Neural crest cell (in vitro differentiated cells): ENCODE measurements at regions not wholly inside any gene's neighbourhood (a gene's known extent, or its start where the extent isn't known, plus 50 kb on each side); places are given as distances from the start of the nearest gene placed in this dataset.

Experiments
- DNase-seq: peaks from one replicate; pipeline ENCODE4 v3.0.0; 2021; ENCODE audit warnings: low read depth, mixed read lengths, low spot score
- H3K27ac Mint-ChIP-seq: one replicate; pipeline ENCODE4 v1.8.0; 2021; ENCODE audit warnings: mild to moderate bottlenecking, mixed read lengths; ENCODE audit not compliant: unreplicated experiment
- H3K27me3 Mint-ChIP-seq: 2 replicates; pipeline ENCODE4 v1.8.0; 2021; ENCODE audit warnings: low read depth, mild to moderate bottlenecking, mixed read lengths
- H3K36me3 Mint-ChIP-seq: 2 replicates; pipeline ENCODE4 v1.8.0; 2021; ENCODE audit warnings: low read depth, mild to moderate bottlenecking, mixed read lengths
- H3K4me1 Mint-ChIP-seq: 2 replicates; pipeline ENCODE4 v1.8.0; 2021; ENCODE audit warnings: mixed read lengths
- H3K4me3 Mint-ChIP-seq: one replicate; pipeline ENCODE4 v1.8.0; 2021; ENCODE audit warnings: mild to moderate bottlenecking, mixed read lengths
- H3K9me3 Mint-ChIP-seq: 2 replicates; pipeline ENCODE4 v1.8.0; 2021; ENCODE audit warnings: mixed read lengths
- TF ChIP-seq, protein P1 (sequence below): fragments of 200-600 bp; sonication (generic); conservative IDR thresholded peaks from 2 replicates; pipeline ENCODE4 v1.5.0; 2021; ENCODE audit warnings: antibody characterized with exemption, mild to moderate bottlenecking

DNA sequence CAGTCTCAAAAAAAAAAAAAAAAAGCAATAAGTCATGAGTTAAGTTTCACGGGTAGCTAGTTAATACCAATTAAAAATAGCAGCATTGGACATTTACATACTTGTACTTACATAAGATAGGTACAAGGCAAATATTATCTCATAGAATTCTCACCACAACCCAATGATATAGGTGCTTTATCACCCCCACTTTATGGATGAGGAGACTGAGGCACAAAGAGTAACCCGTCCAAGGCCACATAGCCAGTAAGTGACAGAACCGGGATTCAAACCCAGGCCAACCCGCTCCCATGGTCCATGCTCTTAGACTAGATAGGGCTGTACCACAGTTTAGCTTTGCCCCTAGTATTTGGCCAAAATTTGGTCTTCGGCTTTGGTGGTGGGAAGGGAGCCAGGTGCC lies 132.5 kb upstream of the SLC45A1 start:
- Mint-ChIP-seq H3K27me3 (no peaks in the 10 kb centered on the region), H3K9me3 (no peaks in the 10 kb centered on the region), H3K27ac (no peak overlapping the region), H3K36me3 (no peaks in the 10 kb centered on the region), H3K4me3 (no peak overlapping the region), H3K4me1 (no peaks in the 10 kb centered on the region)
- no peak for DNase-seq
- TF ChIP-seq, protein P1, sequence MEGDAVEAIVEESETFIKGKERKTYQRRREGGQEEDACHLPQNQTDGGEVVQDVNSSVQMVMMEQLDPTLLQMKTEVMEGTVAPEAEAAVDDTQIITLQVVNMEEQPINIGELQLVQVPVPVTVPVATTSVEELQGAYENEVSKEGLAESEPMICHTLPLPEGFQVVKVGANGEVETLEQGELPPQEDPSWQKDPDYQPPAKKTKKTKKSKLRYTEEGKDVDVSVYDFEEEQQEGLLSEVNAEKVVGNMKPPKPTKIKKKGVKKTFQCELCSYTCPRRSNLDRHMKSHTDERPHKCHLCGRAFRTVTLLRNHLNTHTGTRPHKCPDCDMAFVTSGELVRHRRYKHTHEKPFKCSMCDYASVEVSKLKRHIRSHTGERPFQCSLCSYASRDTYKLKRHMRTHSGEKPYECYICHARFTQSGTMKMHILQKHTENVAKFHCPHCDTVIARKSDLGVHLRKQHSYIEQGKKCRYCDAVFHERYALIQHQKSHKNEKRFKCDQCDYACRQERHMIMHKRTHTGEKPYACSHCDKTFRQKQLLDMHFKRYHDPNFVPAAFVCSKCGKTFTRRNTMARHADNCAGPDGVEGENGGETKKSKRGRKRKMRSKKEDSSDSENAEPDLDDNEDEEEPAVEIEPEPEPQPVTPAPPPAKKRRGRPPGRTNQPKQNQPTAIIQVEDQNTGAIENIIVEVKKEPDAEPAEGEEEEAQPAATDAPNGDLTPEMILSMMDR, result no peak

DNA sequence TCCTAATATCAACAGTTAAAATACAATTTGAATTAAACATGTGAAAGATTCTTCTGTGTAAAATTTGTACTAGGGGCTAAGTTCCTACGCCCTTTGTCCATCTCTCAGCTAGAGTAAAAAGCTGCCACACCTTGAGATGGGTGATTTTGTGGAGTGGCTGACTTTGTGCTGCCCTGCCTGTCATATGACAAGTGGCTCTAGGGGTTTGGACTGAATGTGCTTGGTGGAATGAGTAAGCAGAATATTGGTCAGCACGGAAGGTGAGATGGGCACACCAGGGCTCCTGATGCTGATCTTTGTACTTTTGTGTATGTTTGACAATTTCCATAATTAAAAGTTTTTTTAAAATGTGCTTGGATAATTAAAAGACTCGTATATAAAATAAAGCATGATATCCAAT lies 133.6 kb upstream of the SLC45A1 start:
- TF ChIP-seq, protein P1, result no peak
- Mint-ChIP-seq H3K4me3 (no peak overlapping the region), H3K9me3 (peaks cover 2% of the 10 kb centered on the region), H3K4me1 (no peaks in the 10 kb centered on the region), H3K36me3 (peaks cover 2% of the 10 kb centered on the region), H3K27me3 (no peaks in the 10 kb centered on the region), H3K27ac (no peak overlapping the region)
- DNase-seq, result no peak

DNA sequence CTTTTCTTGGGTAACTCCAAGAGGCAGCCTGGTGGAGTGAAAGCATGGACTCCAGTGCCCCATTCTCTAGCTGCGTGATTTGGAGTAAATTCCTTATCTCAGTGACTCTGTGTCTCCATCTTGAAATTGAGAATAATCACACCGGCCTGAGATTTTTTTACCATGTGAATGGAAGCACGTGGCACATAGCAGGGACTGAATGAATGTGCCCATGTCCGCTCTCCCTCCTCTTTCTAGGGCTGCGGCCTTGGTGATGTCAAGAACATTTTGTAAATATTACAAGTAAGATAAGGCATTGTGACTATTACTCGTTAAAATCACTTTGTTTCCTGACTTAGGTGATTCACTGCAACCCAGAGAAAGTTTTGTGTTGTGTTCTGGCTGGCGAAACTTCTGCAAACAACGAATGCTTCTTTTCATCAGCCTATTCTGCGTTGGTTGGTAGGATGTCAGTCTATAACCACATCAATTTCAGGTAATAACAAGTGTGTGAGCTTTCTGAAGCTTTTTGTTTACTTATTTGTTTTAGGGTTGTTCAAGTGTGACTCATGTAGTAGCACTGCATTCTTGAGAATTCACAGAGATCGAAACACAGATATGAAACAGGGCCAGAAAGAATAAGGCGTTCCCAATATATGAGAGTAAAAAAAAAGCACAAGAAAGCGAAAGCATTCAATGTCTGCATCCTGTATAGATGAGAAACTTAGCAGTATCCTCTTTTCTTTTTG lies 135.7 kb upstream of the SLC45A1 start:
- peaks cover 9% of the 10 kb centered on the region for H3K36me3 Mint-ChIP-seq
- H3K4me1 Mint-ChIP-seq, result no peaks in the 10 kb centered on the region
- H3K9me3 Mint-ChIP-seq, result peaks cover 8% of the 10 kb centered on the region
- H3K27me3 Mint-ChIP-seq, result no peaks in the 10 kb centered on the region
- no peak overlapping the region for H3K27ac Mint-ChIP-seq
- DNase-seq, result no peak
- TF ChIP-seq, protein P1, result no peak
- no peak overlapping the region for H3K4me3 Mint-ChIP-seq

DNA sequence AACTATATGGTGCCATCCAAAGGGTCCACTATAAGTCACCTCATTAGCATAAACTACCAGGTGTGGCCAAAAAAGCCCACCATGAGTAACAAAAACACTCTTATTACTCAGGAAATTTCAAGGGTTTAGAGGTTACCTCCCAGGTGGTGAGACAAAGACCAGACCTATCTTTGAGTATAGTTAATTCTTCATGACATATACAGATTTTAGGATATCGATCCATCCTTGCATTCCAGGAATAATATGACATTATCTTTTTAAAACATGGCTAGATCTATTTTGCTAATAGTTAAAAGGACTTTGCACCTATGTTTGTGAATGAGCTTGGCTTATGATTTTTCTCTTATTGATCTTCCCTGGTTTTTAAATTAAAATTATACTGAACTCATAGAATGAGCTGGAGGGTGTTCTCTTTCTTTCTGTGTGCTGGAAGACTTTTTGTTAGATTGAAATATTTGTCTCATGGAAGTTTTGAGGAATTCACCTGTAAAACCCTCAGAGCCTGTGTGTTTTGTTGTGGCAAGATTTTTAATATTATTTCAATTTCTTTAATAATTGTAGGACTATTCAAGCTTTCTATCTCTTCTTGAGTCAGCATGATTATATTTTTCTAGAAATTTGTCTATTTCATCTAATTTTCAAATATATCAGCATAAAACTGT lies 138.7 kb upstream of the SLC45A1 start:
- no peak for DNase-seq
- H3K9me3 Mint-ChIP-seq, result peaks cover 8% of the 10 kb centered on the region
- H3K36me3 Mint-ChIP-seq, result peaks cover 9% of the 10 kb centered on the region
- no peaks in the 10 kb centered on the region for H3K4me1 Mint-ChIP-seq
- TF ChIP-seq, protein P1, result no peak
- no peak overlapping the region for H3K4me3 Mint-ChIP-seq
- H3K27me3 Mint-ChIP-seq, result no peaks in the 10 kb centered on the region
- no peak overlapping the region for H3K27ac Mint-ChIP-seq

DNA sequence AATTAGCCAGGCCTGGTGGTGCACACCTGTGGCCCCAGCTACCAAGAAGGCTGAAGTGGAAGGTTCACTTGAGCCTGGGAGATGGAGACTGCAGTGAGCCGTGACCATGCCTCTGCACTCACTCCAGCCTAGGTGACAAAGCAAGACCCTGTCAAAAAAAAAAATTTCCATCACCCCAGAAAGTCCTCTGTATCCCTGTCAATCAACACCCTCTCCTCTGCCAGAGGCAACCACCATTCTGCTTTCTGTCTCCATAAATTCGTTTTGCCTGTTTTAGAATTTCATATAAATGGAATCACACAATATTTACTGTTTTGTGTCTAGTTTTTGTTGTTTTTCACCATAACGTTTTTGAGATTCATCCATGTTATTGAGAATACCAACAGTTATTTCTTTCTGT lies 141.6 kb upstream of the SLC45A1 start:
- H3K27ac Mint-ChIP-seq, result no peak overlapping the region
- TF ChIP-seq, protein P1, result no peak
- H3K36me3 Mint-ChIP-seq, result peaks cover 9% of the 10 kb centered on the region
- no peaks in the 10 kb centered on the region for H3K4me1 Mint-ChIP-seq
- no peaks in the 10 kb centered on the region for H3K27me3 Mint-ChIP-seq
- H3K9me3 Mint-ChIP-seq, result peaks cover 8% of the 10 kb centered on the region
- no peak for DNase-seq
- H3K4me3 Mint-ChIP-seq, result no peak overlapping the region
